ENCODE measurements at regions not wholly inside any gene's neighbourhood (a gene's known extent, or its start where the extent isn't known, plus 50 kb on each side); places are given as distances from the start of the nearest gene placed in this dataset.

GRCh38 chr10:43822631-43823580, 174.2 kb upstream of the ZNF32 start:
- TF ChIP-seq POLR2A (IDR thresholded peaks at IDR 0.05; ENCODE audit: low read length) (no peak), GATA1 (IDR thresholded peaks at IDR 0.05; ENCODE audit: low read depth, low read length) (no peak)
